Forelimb muscle (tissue), 1 donor: ENCODE measurements at regions not wholly inside any gene's neighbourhood (a gene's known extent, or its start where the extent isn't known, plus 50 kb on each side); places are given as distances from the start of the nearest gene placed in this dataset.
"Not testable (repeated sequence)": the region's sequence is repeated elsewhere in the genome, so short reads cannot be mapped to it uniquely, and the experiment has no call there.

Source experiments
- DNase-seq: peaks from one replicate; pipeline ENCODE4 v3.0.0-alpha.2; 2013; ENCODE audit warnings: low read depth

GRCh38 chr4:57333684-57334083, 223.5 kb upstream of the IGFBP7 start:
- DNase-seq = no peak

GRCh38 chr4:57331959-57332358, 221.8 kb upstream of the IGFBP7 start:
- DNase-seq = no peak

GRCh38 chr4:57329279-57329678, 219.1 kb upstream of the IGFBP7 start:
- no peak for DNase-seq

- DNase-seq = no peak
These were observed 214.6 kb upstream of the IGFBP7 start for GRCh38 chr4:57324673-57325307.

- DNase-seq = no peak
These were observed 210.7 kb upstream of the IGFBP7 start for GRCh38 chr4:57320849-57321248.

GRCh38 chr4:57320217-57320616, 210.0 kb upstream of the IGFBP7 start:
- no peak for DNase-seq

GRCh38 chr4:57318703-57319102, 208.5 kb upstream of the IGFBP7 start:
- no peak for DNase-seq

- no peak for DNase-seq
These were observed 204.5 kb upstream of the IGFBP7 start for GRCh38 chr4:57314636-57315035.

- no peak for DNase-seq
These were observed 202.1 kb upstream of the IGFBP7 start for GRCh38 chr4:57312296-57312695.

GRCh38 chr4:57309658-57310057, 199.5 kb upstream of the IGFBP7 start:
- no peak for DNase-seq

GRCh38 chr4:57308301-57308700, 198.1 kb upstream of the IGFBP7 start:
- DNase-seq = no peak

- DNase-seq = no peak
These were observed 195.7 kb upstream of the IGFBP7 start for GRCh38 chr4:57305836-57306235.

- DNase-seq = no peak
These were observed 193.0 kb upstream of the IGFBP7 start for GRCh38 chr4:57303012-57303751.

GRCh38 chr4:57300300-57300699, 190.1 kb upstream of the IGFBP7 start:
- DNase-seq = not testable (repeated sequence)

- DNase-seq = no peak
These were observed 181.7 kb upstream of the IGFBP7 start for GRCh38 chr4:57291911-57292310.

- no peak for DNase-seq
These were observed 177.8 kb upstream of the IGFBP7 start for GRCh38 chr4:57287687-57288604.

GRCh38 chr4:57282933-57283310, 172.7 kb upstream of the IGFBP7 start:
- DNase-seq = no peak

- DNase-seq = no peak
These were observed 170.3 kb upstream of the IGFBP7 start for GRCh38 chr4:57280481-57280880.

- no peak for DNase-seq
These were observed 168.6 kb upstream of the IGFBP7 start for GRCh38 chr4:57278780-57279179.

- DNase-seq = no peak
These were observed 163.9 kb upstream of the IGFBP7 start for GRCh38 chr4:57274082-57274481.

- DNase-seq = peak; percentile 31
These were observed 160.2 kb upstream of the IGFBP7 start for GRCh38 chr4:57270346-57270745.

GRCh38 chr4:57265831-57266582, 155.8 kb upstream of the IGFBP7 start:
- no peak for DNase-seq
